Mesenchymal stem cell (in vitro differentiated cells and primary cell): ENCODE measurements at regions not wholly inside any gene's neighbourhood (a gene's known extent, or its start where the extent isn't known, plus 50 kb on each side); places are given as distances from the start of the nearest gene placed in this dataset.

ENCODE experiments used
- DNase-seq: peaks from one replicate; pipeline ENCODE4 v3.0.0-alpha.2; 2013
- H2AFZ ChIP-seq: one replicate; pipeline ENCODE4 v1.6.1; 2013; ENCODE audit warnings: low read depth, mild to moderate bottlenecking, control low read depth, inconsistent platforms, low read length, moderate library complexity
- H2AK5ac ChIP-seq: 2 replicates; pipeline ENCODE4 v1.6.1; 2013; ENCODE audit warnings: low read length, moderate library complexity, mild to moderate bottlenecking, inconsistent platforms; ENCODE audit not compliant: severe bottlenecking
- H2BK120ac ChIP-seq: one replicate; pipeline ENCODE4 v1.6.1; 2013; ENCODE audit warnings: low read depth, mild to moderate bottlenecking, inconsistent platforms, low read length, moderate library complexity
- H2BK12ac ChIP-seq, 2 experiments: one replicate each; pipeline ENCODE4 v1.6.1; 2013; ENCODE audit warnings: inconsistent platforms in 2 of 2, low read length in 2 of 2, mild to moderate bottlenecking in 2 of 2, moderate library complexity in 2 of 2, control low read depth in 1 of 2
- H2BK15ac ChIP-seq: one replicate; pipeline ENCODE4 v1.6.1; 2013; ENCODE audit warnings: mild to moderate bottlenecking, low read depth, inconsistent platforms; ENCODE audit not compliant: poor library complexity, severe bottlenecking
- H2BK5ac ChIP-seq: 2 replicates; pipeline ENCODE4 v1.6.1; 2013; ENCODE audit warnings: low read depth, mild to moderate bottlenecking, low read length, control low read depth, inconsistent platforms; ENCODE audit not compliant: poor library complexity, severe bottlenecking
- H3K14ac ChIP-seq, 2 experiments: one replicate each; pipeline ENCODE4 v1.6.1; 2013; ENCODE audit warnings: inconsistent platforms in 2 of 2, low read length in 2 of 2, control low read depth in 1 of 2, mild to moderate bottlenecking in 1 of 2, moderate library complexity in 1 of 2
- H3K18ac ChIP-seq, 2 experiments: one replicate each; pipeline ENCODE4 v1.6.1; 2013; ENCODE audit warnings: inconsistent platforms in 2 of 2, low read length in 2 of 2, control low read depth in 1 of 2, low read depth in 1 of 2, mild to moderate bottlenecking in 1 of 2
- H3K23ac ChIP-seq, 2 experiments: one replicate each; pipeline ENCODE4 v1.6.1; 2013; ENCODE audit warnings: inconsistent platforms in 2 of 2, low read length in 2 of 2, mild to moderate bottlenecking in 2 of 2, moderate library complexity in 2 of 2, control low read depth in 1 of 2
- H3K27ac ChIP-seq: 2 replicates; pipeline ENCODE4 v1.5.1; 2013; ENCODE audit warnings: mild to moderate bottlenecking, moderate library complexity, low read length, control low read depth, inconsistent platforms; ENCODE audit not compliant: poor library complexity, severe bottlenecking
- H3K27me3 ChIP-seq, 2 experiments: 2 replicates each; pipeline versions ENCODE4 v1.6.1 to v1.7.0; 2013; ENCODE audit warnings: low read length in 2 of 2, mild to moderate bottlenecking in 2 of 2, moderate library complexity in 2 of 2, control low read depth in 1 of 2, inconsistent platforms in 1 of 2; ENCODE audit not compliant: control insufficient read depth in 1 of 2, insufficient read depth in 1 of 2
- H3K36me3 ChIP-seq, 2 experiments: 2 replicates each; pipeline versions ENCODE4 v1.6.1 to v1.7.0; 2013; ENCODE audit warnings: low read length in 2 of 2, control low read depth in 1 of 2, inconsistent platforms in 1 of 2, low read depth in 1 of 2, mild to moderate bottlenecking in 1 of 2; ENCODE audit not compliant: insufficient read depth in 2 of 2, control insufficient read depth in 1 of 2
- H3K4ac ChIP-seq, 2 experiments: one replicate each; pipeline ENCODE4 v1.6.1; 2013; ENCODE audit warnings: inconsistent platforms in 2 of 2, low read length in 2 of 2, mild to moderate bottlenecking in 2 of 2, moderate library complexity in 2 of 2, control low read depth in 1 of 2, low read depth in 1 of 2
- H3K4me1 ChIP-seq: 2 replicates; pipeline ENCODE4 v1.6.1; 2013; ENCODE audit warnings: low read depth, low read length, control low read depth; ENCODE audit not compliant: control insufficient read depth, insufficient read depth
- H3K4me2 ChIP-seq: 2 replicates; pipeline ENCODE4 v1.6.1; 2013; ENCODE audit warnings: low read length, mild to moderate bottlenecking, inconsistent platforms; ENCODE audit not compliant: poor library complexity, severe bottlenecking
- H3K4me3 ChIP-seq, 2 experiments: 2 replicates each; pipeline versions ENCODE4 v1.5.1 to v1.7.0; 2013; ENCODE audit warnings: low read length in 2 of 2, mild to moderate bottlenecking in 2 of 2, control low read depth in 1 of 2, low read depth in 1 of 2; ENCODE audit not compliant: insufficient read depth in 1 of 2
- H3K79me1 ChIP-seq: replicated peaks from 2 replicates; pipeline ENCODE4 v1.6.1; 2013; ENCODE audit warnings: mild to moderate bottlenecking, control low read depth, low read length, inconsistent platforms; ENCODE audit not compliant: poor library complexity, severe bottlenecking
- H3K9ac ChIP-seq: 2 replicates; pipeline ENCODE4 v1.7.0; 2013; ENCODE audit warnings: mild to moderate bottlenecking, low read length, moderate library complexity
- H3K9me3 ChIP-seq: 2 replicates; pipeline ENCODE4 v1.7.0; 2013; ENCODE audit warnings: mild to moderate bottlenecking, low read length; ENCODE audit not compliant: control insufficient read depth
- H4K8ac ChIP-seq: one replicate; pipeline ENCODE4 v1.6.1; 2013; ENCODE audit warnings: inconsistent platforms, mild to moderate bottlenecking, low read length, moderate library complexity
- H4K91ac ChIP-seq: one replicate; pipeline ENCODE4 v1.6.1; 2013; ENCODE audit warnings: mild to moderate bottlenecking, low read length, inconsistent platforms
- WGBS: methylation state at CpG from one replicate; pipeline ENCODE4 v1.1.7; 2013; ENCODE audit warnings: mixed read lengths; 5-methylcytosine and 5-hydroxymethylcytosine counted together

- Histone ChIP-seq H4K91ac (no peak overlapping the region), H4K8ac (no peak overlapping the region), H3K23ac (no peak overlapping the region), H2BK12ac (no peak overlapping the region), H3K4ac (no peak overlapping the region), H2BK5ac (no peak overlapping the region), H3K9me3 (no peaks in the 10 kb centered on the region), H3K27me3 (no peaks in the 10 kb centered on the region), H3K79me1 (no peaks in the 10 kb centered on the region), H2BK120ac (no peak overlapping the region), H3K4me3 (no peak overlapping the region), H3K27ac (no peak overlapping the region), H2AFZ (no peak overlapping the region), H3K18ac (no peak overlapping the region), H3K9ac (no peak overlapping the region), H2BK15ac (no peak overlapping the region), H3K4me1 (no peaks in the 10 kb centered on the region), H3K14ac (no peak overlapping the region), H3K36me3 (no peaks in the 10 kb centered on the region), H2AK5ac (no peak overlapping the region), H3K4me2 (no peak overlapping the region)
- WGBS: 66% methylated on average over 2 of the region's 3 CpGs
- no peak for DNase-seq
Observed at GRCh38 chr5:120251898-120252297, 212.2 kb upstream of the PRR16 start.

- no peak overlapping the region for H3K4ac ChIP-seq
- H3K27ac ChIP-seq: no peak overlapping the region
- 0% methylated on average over 1 of the region's 3 CpGs for WGBS
Observed at GRCh38 chr5:120252839-120253238, 211.3 kb upstream of the PRR16 start.

GRCh38 chr5:120254385-120254784 lies 209.7 kb upstream of the PRR16 start:
- Histone ChIP-seq H3K18ac (no peak overlapping the region), H3K14ac (no peak overlapping the region), H3K27ac (no peak overlapping the region), H4K8ac (no peak overlapping the region), H3K27me3 (no peaks in the 10 kb centered on the region), H2BK15ac (no peak overlapping the region), H3K9me3 (no peaks in the 10 kb centered on the region), H4K91ac (no peak overlapping the region), H2BK5ac (no peak overlapping the region), H3K4me3 (no peak overlapping the region), H3K4me2 (no peak overlapping the region), H3K23ac (no peak overlapping the region), H2BK12ac (no peak overlapping the region), H2BK120ac (no peak overlapping the region), H2AK5ac (no peak overlapping the region), H2AFZ (no peak overlapping the region), H3K79me1 (no peaks in the 10 kb centered on the region), H3K4ac (no peak overlapping the region), H3K9ac (no peak overlapping the region), H3K36me3 (no peaks in the 10 kb centered on the region), H3K4me1 (no peaks in the 10 kb centered on the region)
- WGBS: 33% methylated on average over 1 of the region's 1 CpG
- no peak for DNase-seq

More at GRCh38 chr5:120252839-120253238, 211.3 kb upstream of the PRR16 start:
- no peak overlapping the region for H2AFZ ChIP-seq
- H2BK5ac ChIP-seq: no peak overlapping the region
- no peaks in the 10 kb centered on the region for H3K79me1 ChIP-seq
- H3K4me2 ChIP-seq: no peak overlapping the region
- H3K18ac ChIP-seq: no peak overlapping the region
- H2BK120ac ChIP-seq: no peak overlapping the region
- no peaks in the 10 kb centered on the region for H3K9me3 ChIP-seq
- no peak overlapping the region for H2BK12ac ChIP-seq
- no peak overlapping the region for H3K14ac ChIP-seq
- peak; percentile 57 for DNase-seq
- H2BK15ac ChIP-seq: no peak overlapping the region
- no peak overlapping the region for H2AK5ac ChIP-seq
- H3K4me3 ChIP-seq: no peak overlapping the region
- H3K9ac ChIP-seq: no peak overlapping the region
- no peaks in the 10 kb centered on the region for H3K27me3 ChIP-seq
- no peak overlapping the region for H4K91ac ChIP-seq
- no peak overlapping the region for H3K23ac ChIP-seq
- H4K8ac ChIP-seq: no peak overlapping the region
- H3K36me3 ChIP-seq: no peaks in the 10 kb centered on the region
- H3K4me1 ChIP-seq: no peaks in the 10 kb centered on the region

- H2BK15ac ChIP-seq: no peak overlapping the region
- no peaks in the 10 kb centered on the region for H3K9me3 ChIP-seq
- H3K4ac ChIP-seq: no peak overlapping the region
- H3K18ac ChIP-seq: no peak overlapping the region
- H2BK12ac ChIP-seq: no peak overlapping the region
- WGBS: no CpG with 5 or more reads among the region's 2 CpGs
- no peak overlapping the region for H4K91ac ChIP-seq
- H3K36me3 ChIP-seq: no peaks in the 10 kb centered on the region
- no peak overlapping the region for H3K4me2 ChIP-seq
- no peak overlapping the region for H3K27ac ChIP-seq
- H3K79me1 ChIP-seq: no peaks in the 10 kb centered on the region
- no peak overlapping the region for H3K14ac ChIP-seq
- H2BK5ac ChIP-seq: no peak overlapping the region
- H3K4me1 ChIP-seq: no peaks in the 10 kb centered on the region
- no peak overlapping the region for H2AFZ ChIP-seq
- no peak overlapping the region for H2BK120ac ChIP-seq
- H4K8ac ChIP-seq: no peak overlapping the region
- H3K23ac ChIP-seq: no peak overlapping the region
- no peak for DNase-seq
- H3K27me3 ChIP-seq: no peaks in the 10 kb centered on the region
- no peak overlapping the region for H3K9ac ChIP-seq
- no peak overlapping the region for H2AK5ac ChIP-seq
- no peak overlapping the region for H3K4me3 ChIP-seq
Observed at GRCh38 chr5:120255214-120255613, 208.9 kb upstream of the PRR16 start.
